GM23338 (cell line): ENCODE measurements at regions not wholly inside any gene's neighbourhood (a gene's known extent, or its start where the extent isn't known, plus 50 kb on each side); places are given as distances from the start of the nearest gene placed in this dataset.

ENCODE experiments used
- ATAC-seq: fragments of 200-7000 bp; cut with Tn5 transposase; 3 replicates; pipeline ENCODE4 v1.9.1; 2020
- DNase-seq: peaks from one replicate; pipeline ENCODE4 v3.0.0-alpha.2; 2015; ENCODE audit warnings: low spot score
- H2AFZ ChIP-seq: fragments of 200-600 bp; sonication (generic); 2 replicates; pipeline ENCODE4 v1.8.0; 2016; ENCODE audit warnings: antibody characterized with exemption, mild to moderate bottlenecking, moderate library complexity
- H3F3A ChIP-seq: fragments of 200-600 bp; sonication (generic); replicated peaks from 2 replicates; pipeline ENCODE4 v1.8.0; 2017; ENCODE audit warnings: antibody characterized with exemption, mixed run types, low read depth
- H3K27ac ChIP-seq: fragments of 200-600 bp; sonication (generic); 2 replicates; pipeline ENCODE4 v1.6.1; 2016; ENCODE audit warnings: low read depth
- H3K27me3 ChIP-seq: fragments of 200-600 bp; sonication (generic); 2 replicates; pipeline ENCODE4 v1.8.0; 2016; ENCODE audit warnings: mild to moderate bottlenecking, mixed run types, moderate library complexity; ENCODE audit not compliant: insufficient read depth
- H3K36me3 ChIP-seq: fragments of 200-600 bp; sonication (generic); 2 replicates; pipeline ENCODE4 v1.8.0; 2016; ENCODE audit warnings: mild to moderate bottlenecking; ENCODE audit not compliant: insufficient read depth
- H3K4me1 ChIP-seq: fragments of 200-600 bp; sonication (generic); 2 replicates; pipeline ENCODE4 v1.8.0; 2016; ENCODE audit warnings: mild to moderate bottlenecking, moderate library complexity; ENCODE audit not compliant: insufficient read depth
- H3K4me2 ChIP-seq: fragments of 200-600 bp; sonication (generic); 2 replicates; pipeline ENCODE4 v1.7.1; 2017; ENCODE audit warnings: mixed run types
- H3K4me3 ChIP-seq: fragments of 200-600 bp; sonication (generic); 2 replicates; pipeline ENCODE4 v1.6.1; 2016; ENCODE audit warnings: mixed run types
- H3K79me2 ChIP-seq: fragments of 200-600 bp; sonication (generic); replicated peaks from 2 replicates; pipeline ENCODE4 v1.8.0; 2017; ENCODE audit warnings: mild to moderate bottlenecking; ENCODE audit not compliant: insufficient read depth
- H3K9me2 ChIP-seq: fragments of 200-600 bp; sonication (generic); 2 replicates; pipeline ENCODE4 v1.8.0; 2017; ENCODE audit not compliant: insufficient read depth
- H4K20me1 ChIP-seq: fragments of 200-600 bp; sonication (generic); replicated peaks from 2 replicates; pipeline ENCODE4 v1.8.0; 2017; ENCODE audit warnings: mild to moderate bottlenecking; ENCODE audit not compliant: insufficient read depth
- H3K27ac Mint-ChIP-seq: 2 replicates; pipeline ENCODE4 v1.8.0; 2020; ENCODE audit warnings: inconsistent platforms, mild to moderate bottlenecking, moderate library complexity, mixed read lengths
- H3K27me3 Mint-ChIP-seq: 3 replicates; pipeline ENCODE4 v1.8.0; 2022; ENCODE audit warnings: low read depth, mild to moderate bottlenecking, moderate library complexity, mixed read lengths, inconsistent platforms; ENCODE audit not compliant: insufficient read depth, poor library complexity
- H3K36me3 Mint-ChIP-seq: 3 replicates; pipeline ENCODE4 v1.8.0; 2021; ENCODE audit warnings: low read depth, mild to moderate bottlenecking, inconsistent platforms, moderate library complexity, mixed read lengths
- H3K4me1 Mint-ChIP-seq: 3 replicates; pipeline ENCODE4 v1.8.0; 2020; ENCODE audit warnings: mild to moderate bottlenecking, inconsistent platforms, mixed read lengths
- H3K4me3 Mint-ChIP-seq: 3 replicates; pipeline ENCODE4 v1.8.0; 2021; ENCODE audit warnings: moderate library complexity, mild to moderate bottlenecking, inconsistent platforms, mixed read lengths
- H3K9me3 Mint-ChIP-seq: 3 replicates; pipeline ENCODE4 v1.8.0; 2020; ENCODE audit warnings: moderate library complexity, mild to moderate bottlenecking, inconsistent platforms, mixed read lengths
- NANOG ChIP-seq: IDR thresholded peaks from 2 replicates; pipeline ENCODE4 v1.6.1; 2016; ENCODE audit warnings: antibody characterized with exemption, borderline replicate concordance
- REST ChIP-seq: IDR thresholded peaks from one replicate; pipeline ENCODE4 v1.6.1; 2018; ENCODE audit warnings: antibody characterized with exemption; ENCODE audit not compliant: unreplicated experiment
- ZNF462 ChIP-seq: fragments of 250-450 bp; sonication (Bioruptor Pico); IDR thresholded peaks from 2 replicates; pipeline ENCODE4 v1.5.0; 2020; ENCODE audit warnings: mild to moderate bottlenecking, moderate library complexity

GRCh38 chr2:19195661-19196060, 162.8 kb downstream of the OSR1 start:
- Histone ChIP-seq H3F3A (no peaks in the 10 kb centered on the region), H3K79me2 (no peaks in the 10 kb centered on the region), H3K27ac (no peak overlapping the region), H3K4me3 (no peak overlapping the region), H3K9me2 (no peaks in the 10 kb centered on the region), H3K4me1 (no peaks in the 10 kb centered on the region), H3K36me3 (no peaks in the 10 kb centered on the region), H4K20me1 (no peaks in the 10 kb centered on the region), H3K27me3 (no peaks in the 10 kb centered on the region), H2AFZ (no peak overlapping the region), H3K4me2 (no peak overlapping the region)
- TF ChIP-seq ZNF462 (CRISPR knock-in tag) (no peak), REST (no peak), NANOG (no peak)
- Mint-ChIP-seq H3K36me3 (no peaks in the 10 kb centered on the region), H3K4me1 (no peaks in the 10 kb centered on the region), H3K27ac (no peak overlapping the region), H3K9me3 (no peaks in the 10 kb centered on the region), H3K27me3 (no peaks in the 10 kb centered on the region), H3K4me3 (no peak overlapping the region)
- no peak for ATAC-seq
- no peak for DNase-seq
